Esophagus squamous epithelium (tissue), 4 donors: ENCODE measurements at regions not wholly inside any gene's neighbourhood (a gene's known extent, or its start where the extent isn't known, plus 50 kb on each side); places are given as distances from the start of the nearest gene placed in this dataset.

ENCODE experiments used
- POLR2A ChIP-seq, 4 donors: fragments of 450-650 bp; IDR thresholded peaks; one replicate each; pipeline ENCODE4 v1.6.1; 2017; ENCODE audit warnings: antibody characterized with exemption in 4 of 4, mild to moderate bottlenecking in 4 of 4, moderate library complexity in 3 of 4
- TF ChIP-seq, protein P1 (sequence below), 6 experiments: fragments of 450-650 bp in 4 of 6; fragments of 200-600 bp in 2 of 6; sonication (generic) in 2 of 6; IDR thresholded peaks; one replicate each; pipeline ENCODE4 v1.5.1; 2016 to 2019; ENCODE audit warnings: antibody characterized with exemption in 6 of 6, mild to moderate bottlenecking in 4 of 6, moderate library complexity in 4 of 6

DNA sequence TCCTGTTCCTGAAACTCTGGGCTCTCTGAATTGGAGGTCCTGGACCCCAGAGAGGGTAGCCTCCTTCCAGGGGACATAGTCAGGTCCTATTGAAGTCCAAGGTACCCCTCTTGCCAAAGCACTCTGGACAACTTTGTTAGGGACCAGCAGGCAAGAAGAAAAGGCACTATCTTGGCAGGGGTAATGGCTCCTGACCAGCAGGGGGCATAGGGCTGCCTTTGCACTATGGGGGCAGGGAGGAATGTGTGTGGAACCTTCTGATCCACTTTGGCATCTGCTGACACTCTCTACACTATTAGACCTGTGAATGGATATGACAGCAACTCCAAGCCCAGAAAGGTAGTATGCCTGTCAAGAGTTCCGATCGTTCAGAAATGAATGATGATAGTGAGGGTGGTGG lies 179.0 kb upstream of the CD180 start:
- TF ChIP-seq, protein P1, sequence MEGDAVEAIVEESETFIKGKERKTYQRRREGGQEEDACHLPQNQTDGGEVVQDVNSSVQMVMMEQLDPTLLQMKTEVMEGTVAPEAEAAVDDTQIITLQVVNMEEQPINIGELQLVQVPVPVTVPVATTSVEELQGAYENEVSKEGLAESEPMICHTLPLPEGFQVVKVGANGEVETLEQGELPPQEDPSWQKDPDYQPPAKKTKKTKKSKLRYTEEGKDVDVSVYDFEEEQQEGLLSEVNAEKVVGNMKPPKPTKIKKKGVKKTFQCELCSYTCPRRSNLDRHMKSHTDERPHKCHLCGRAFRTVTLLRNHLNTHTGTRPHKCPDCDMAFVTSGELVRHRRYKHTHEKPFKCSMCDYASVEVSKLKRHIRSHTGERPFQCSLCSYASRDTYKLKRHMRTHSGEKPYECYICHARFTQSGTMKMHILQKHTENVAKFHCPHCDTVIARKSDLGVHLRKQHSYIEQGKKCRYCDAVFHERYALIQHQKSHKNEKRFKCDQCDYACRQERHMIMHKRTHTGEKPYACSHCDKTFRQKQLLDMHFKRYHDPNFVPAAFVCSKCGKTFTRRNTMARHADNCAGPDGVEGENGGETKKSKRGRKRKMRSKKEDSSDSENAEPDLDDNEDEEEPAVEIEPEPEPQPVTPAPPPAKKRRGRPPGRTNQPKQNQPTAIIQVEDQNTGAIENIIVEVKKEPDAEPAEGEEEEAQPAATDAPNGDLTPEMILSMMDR (IDR thresholded peaks at IDR 0.05) = no peak
- no peak for TF ChIP-seq POLR2A (IDR thresholded peaks at IDR 0.05)
